ENCODE measurements at regions not wholly inside any gene's neighbourhood (a gene's known extent, or its start where the extent isn't known, plus 50 kb on each side); places are given as distances from the start of the nearest gene placed in this dataset.

DNA sequence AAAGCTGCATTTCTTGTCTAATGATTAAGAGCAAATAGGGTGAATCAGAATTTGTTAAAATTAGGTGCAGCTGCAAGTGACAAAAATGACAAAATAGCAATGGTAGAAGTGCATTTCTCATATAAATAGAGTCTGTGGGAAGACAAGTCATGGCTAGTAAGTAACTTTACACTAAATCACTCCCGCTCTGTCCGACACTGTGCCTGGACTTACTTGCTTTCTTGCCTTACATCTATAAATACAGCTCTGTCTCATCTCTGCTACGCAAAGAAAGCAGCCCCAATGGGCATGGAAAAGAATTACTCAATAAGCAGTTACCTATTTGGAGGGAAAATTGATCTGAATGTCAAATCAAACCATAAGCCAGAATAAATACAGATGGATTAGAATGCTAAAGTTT, 245.4 kb upstream of the KRR1 start:
- H3K4me3 ChIP-seq (replicated peaks; ENCODE audit: insufficient read depth, low read length): no peak overlapping the region
- no peak for DNase-seq (ENCODE audit: low read depth in 1 of 2, low spot score in 1 of 2)
- peaks cover 3% of the 10 kb centered on the region for H3K27me3 ChIP-seq (ENCODE audit: insufficient read depth, poor library complexity, severe bottlenecking)
- H3K27ac ChIP-seq (replicated peaks): no peak overlapping the region
- TF ChIP-seq GABPA (IDR thresholded peaks at IDR 0.05; ENCODE audit: low read depth): no peak
- TF ChIP-seq, protein P1, sequence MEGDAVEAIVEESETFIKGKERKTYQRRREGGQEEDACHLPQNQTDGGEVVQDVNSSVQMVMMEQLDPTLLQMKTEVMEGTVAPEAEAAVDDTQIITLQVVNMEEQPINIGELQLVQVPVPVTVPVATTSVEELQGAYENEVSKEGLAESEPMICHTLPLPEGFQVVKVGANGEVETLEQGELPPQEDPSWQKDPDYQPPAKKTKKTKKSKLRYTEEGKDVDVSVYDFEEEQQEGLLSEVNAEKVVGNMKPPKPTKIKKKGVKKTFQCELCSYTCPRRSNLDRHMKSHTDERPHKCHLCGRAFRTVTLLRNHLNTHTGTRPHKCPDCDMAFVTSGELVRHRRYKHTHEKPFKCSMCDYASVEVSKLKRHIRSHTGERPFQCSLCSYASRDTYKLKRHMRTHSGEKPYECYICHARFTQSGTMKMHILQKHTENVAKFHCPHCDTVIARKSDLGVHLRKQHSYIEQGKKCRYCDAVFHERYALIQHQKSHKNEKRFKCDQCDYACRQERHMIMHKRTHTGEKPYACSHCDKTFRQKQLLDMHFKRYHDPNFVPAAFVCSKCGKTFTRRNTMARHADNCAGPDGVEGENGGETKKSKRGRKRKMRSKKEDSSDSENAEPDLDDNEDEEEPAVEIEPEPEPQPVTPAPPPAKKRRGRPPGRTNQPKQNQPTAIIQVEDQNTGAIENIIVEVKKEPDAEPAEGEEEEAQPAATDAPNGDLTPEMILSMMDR (IDR thresholded peaks at IDR 0.05; ENCODE audit: insufficient read depth, low read length): no peak
- no peak for TF ChIP-seq SPI1 (IDR thresholded peaks at IDR 0.05; ENCODE audit: borderline replicate concordance, low read depth)
- TF ChIP-seq POLR2AphosphoS5 (IDR thresholded peaks at IDR 0.05; ENCODE audit: low read depth): no peak
- TF ChIP-seq, protein P2, sequence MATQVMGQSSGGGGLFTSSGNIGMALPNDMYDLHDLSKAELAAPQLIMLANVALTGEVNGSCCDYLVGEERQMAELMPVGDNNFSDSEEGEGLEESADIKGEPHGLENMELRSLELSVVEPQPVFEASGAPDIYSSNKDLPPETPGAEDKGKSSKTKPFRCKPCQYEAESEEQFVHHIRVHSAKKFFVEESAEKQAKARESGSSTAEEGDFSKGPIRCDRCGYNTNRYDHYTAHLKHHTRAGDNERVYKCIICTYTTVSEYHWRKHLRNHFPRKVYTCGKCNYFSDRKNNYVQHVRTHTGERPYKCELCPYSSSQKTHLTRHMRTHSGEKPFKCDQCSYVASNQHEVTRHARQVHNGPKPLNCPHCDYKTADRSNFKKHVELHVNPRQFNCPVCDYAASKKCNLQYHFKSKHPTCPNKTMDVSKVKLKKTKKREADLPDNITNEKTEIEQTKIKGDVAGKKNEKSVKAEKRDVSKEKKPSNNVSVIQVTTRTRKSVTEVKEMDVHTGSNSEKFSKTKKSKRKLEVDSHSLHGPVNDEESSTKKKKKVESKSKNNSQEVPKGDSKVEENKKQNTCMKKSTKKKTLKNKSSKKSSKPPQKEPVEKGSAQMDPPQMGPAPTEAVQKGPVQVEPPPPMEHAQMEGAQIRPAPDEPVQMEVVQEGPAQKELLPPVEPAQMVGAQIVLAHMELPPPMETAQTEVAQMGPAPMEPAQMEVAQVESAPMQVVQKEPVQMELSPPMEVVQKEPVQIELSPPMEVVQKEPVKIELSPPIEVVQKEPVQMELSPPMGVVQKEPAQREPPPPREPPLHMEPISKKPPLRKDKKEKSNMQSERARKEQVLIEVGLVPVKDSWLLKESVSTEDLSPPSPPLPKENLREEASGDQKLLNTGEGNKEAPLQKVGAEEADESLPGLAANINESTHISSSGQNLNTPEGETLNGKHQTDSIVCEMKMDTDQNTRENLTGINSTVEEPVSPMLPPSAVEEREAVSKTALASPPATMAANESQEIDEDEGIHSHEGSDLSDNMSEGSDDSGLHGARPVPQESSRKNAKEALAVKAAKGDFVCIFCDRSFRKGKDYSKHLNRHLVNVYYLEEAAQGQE (IDR thresholded peaks at IDR 0.05; ENCODE audit: insufficient replicate concordance, low read depth): no peak

DNA sequence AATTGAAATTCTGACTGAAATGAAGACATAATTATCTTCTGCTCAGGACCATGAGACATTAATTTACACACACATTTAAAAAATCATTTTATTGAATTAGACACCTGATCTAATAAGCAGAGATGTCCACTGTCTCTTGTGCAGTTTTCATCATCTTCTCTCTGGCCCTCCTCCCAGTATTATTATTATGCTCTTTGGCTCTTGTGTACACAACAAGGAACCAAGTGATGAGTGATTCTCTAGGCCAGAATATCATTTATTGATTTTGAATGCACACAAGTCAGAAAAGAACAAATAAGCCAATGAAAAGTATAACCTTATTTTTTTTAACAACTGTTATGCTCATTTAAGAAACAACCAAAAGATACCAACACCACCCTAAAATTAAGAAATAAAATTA, 244.7 kb upstream of the KRR1 start:
- no peak for DNase-seq (ENCODE audit: low read depth in 1 of 2, low spot score in 1 of 2)
- TF ChIP-seq SPI1 (IDR thresholded peaks at IDR 0.05; ENCODE audit: borderline replicate concordance, low read depth): no peak
- TF ChIP-seq, protein P1 (IDR thresholded peaks at IDR 0.05; ENCODE audit: insufficient read depth, low read length): no peak
- TF ChIP-seq, protein P2 (IDR thresholded peaks at IDR 0.05; ENCODE audit: insufficient replicate concordance, low read depth): no peak
- H3K4me3 ChIP-seq (replicated peaks; ENCODE audit: insufficient read depth, low read length): no peak overlapping the region
- H3K27ac ChIP-seq (replicated peaks): no peak overlapping the region
- peaks cover 3% of the 10 kb centered on the region for H3K27me3 ChIP-seq (ENCODE audit: insufficient read depth, poor library complexity, severe bottlenecking)

DNA sequence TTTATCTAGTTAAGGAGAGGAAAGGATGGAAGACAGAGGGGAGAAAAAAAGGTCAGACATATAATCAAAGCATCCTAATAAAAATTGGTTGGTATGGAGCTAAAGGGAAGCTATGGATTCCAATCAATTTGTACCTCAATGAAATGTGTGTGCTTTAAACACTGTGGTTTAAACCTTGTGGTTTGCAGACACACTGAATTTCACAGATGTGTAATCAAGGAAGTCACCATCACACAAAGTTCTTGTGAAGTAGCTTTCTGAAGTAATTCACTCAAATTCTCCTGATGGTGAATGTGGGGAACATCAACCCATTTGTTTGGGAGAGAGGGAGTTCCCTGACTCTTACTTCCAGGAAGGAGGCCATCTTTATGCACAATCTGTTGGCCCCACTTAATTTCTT, 243.3 kb upstream of the KRR1 start:
- no peak overlapping the region for H3K4me3 ChIP-seq (replicated peaks; ENCODE audit: insufficient read depth, low read length)
- no peak for TF ChIP-seq GABPA (IDR thresholded peaks at IDR 0.05; ENCODE audit: low read depth)
- no peak for TF ChIP-seq SPI1 (IDR thresholded peaks at IDR 0.05; ENCODE audit: borderline replicate concordance, low read depth)
- TF ChIP-seq, protein P1 (IDR thresholded peaks at IDR 0.05; ENCODE audit: insufficient read depth, low read length): no peak
- no peak for TF ChIP-seq POLR2AphosphoS5 (IDR thresholded peaks at IDR 0.05; ENCODE audit: low read depth)
- TF ChIP-seq, protein P2 (IDR thresholded peaks at IDR 0.05; ENCODE audit: insufficient replicate concordance, low read depth): no peak
- no peak overlapping the region for H3K27ac ChIP-seq (replicated peaks)
- H3K27me3 ChIP-seq (ENCODE audit: insufficient read depth, poor library complexity, severe bottlenecking): peaks cover 2% of the 10 kb centered on the region
- no peak for DNase-seq (ENCODE audit: low read depth in 1 of 2, low spot score in 1 of 2)
